NCI-H226 (cell line): ENCODE measurements at regions not wholly inside any gene's neighbourhood (a gene's known extent, or its start where the extent isn't known, plus 50 kb on each side); places are given as distances from the start of the nearest gene placed in this dataset.

ENCODE experiments used
- DNase-seq: peaks from one replicate; pipeline ENCODE4 v3.0.0-alpha.2; 2015

DNA sequence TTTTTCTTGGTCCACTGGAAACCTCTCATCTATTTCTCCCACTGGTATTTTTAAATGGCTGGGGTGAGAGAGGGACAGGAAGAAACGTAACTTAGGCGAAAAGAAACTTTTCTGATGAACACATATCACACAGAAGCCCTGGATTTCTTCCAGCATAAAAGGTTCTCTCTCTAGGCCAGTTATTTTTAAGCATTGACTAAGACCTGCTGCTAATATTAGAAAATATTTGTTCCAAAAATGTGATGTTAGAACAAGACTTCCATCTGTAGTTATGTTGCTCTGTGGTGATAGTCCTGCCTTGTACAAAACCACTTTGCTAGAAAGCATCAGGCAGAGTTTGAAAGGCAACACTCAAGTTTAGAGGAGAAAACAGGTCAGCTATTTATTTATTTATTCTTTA is 537.7 kb downstream of the MCTP2 start:
- no peak for DNase-seq

GRCh38 chr15:94770199-94770598 is 538.8 kb downstream of the MCTP2 start:
- no peak for DNase-seq

GRCh38 chr15:94777037-94777436 is 545.7 kb downstream of the MCTP2 start:
- DNase-seq = no peak

DNA sequence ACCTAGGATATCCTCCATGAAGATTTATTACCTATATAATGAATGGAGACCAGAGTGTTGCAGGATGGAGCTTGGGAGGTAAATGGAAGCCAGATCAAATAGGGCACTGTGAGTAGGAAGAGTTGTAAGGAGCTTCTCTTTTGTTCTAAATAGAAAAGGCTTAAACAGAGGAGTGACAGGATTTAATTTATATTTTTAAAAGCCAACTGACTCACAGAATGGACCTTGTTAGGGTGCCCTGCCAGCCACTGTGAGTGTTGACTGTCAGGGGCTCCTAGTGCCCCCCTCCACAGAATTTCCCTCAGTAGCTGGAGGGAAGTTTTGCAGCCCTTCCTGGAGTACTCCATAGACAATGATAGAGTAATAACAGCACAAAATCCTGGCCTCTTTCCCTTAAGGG is 547.5 kb downstream of the MCTP2 start:
- no peak for DNase-seq

DNA sequence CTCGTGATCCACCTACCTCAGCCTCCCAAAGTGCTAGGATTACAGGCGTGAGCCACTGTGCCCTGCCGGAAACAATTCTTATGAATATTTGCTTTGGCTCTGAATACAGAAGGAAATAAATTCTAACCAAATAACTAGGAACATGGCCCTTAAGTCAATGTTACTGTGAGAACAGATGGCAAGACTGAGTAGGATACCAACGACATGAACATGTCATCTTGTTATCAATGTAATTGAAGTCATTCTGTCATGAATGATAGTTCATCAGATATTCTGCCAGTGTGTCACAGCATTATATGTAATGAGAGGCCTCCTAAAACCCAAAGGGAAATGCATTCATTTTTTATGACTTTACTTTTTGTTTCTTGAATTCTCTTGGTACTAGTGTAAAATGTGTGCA is 548.8 kb downstream of the MCTP2 start:
- no peak for DNase-seq

GRCh38 chr15:94785091-94785490 is 553.7 kb downstream of the MCTP2 start:
- DNase-seq = no peak

GRCh38 chr15:94791008-94791407 is 559.6 kb downstream of the MCTP2 start:
- DNase-seq = no peak

DNA sequence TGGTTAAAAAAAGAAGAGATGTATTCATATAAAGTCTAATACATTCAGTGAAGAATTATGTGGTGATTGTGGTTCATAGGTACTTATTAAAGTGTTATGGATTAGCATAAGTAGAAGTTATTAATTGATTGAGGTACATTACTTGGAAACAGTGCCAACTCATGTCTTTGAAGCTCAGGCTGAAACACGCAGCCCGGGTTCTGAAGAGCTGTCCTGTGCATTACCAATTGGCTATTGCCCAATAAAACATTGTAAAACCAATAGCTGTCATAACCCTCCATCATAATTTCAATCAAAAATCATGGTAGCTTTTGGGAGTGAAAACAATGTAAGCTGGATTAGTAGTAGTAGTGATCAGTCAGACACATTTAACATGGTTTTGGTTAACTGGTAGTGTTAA is 560.1 kb downstream of the MCTP2 start:
- DNase-seq = no peak

GRCh38 chr15:94792196-94792595 is 560.8 kb downstream of the MCTP2 start:
- DNase-seq = peak; percentile 2

DNA sequence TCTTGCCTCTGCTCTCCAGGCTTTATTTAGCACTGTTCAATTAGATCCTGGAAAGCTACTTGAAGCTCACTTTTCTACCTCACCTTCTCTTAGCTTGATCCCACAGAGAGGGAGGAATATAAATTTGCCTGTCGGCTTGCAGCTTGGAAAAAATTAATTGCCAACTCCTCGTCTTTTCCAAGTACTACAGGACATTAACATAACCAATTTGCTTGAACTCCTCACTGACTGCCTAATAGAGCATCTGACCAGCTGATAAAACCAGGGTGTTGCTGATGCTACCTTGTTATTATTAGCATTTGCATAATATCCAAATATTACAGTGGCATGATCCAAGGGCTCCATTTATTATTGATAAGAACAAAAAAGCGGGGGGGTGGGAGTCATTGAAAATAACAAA is 561.8 kb downstream of the MCTP2 start:
- no peak for DNase-seq

DNA sequence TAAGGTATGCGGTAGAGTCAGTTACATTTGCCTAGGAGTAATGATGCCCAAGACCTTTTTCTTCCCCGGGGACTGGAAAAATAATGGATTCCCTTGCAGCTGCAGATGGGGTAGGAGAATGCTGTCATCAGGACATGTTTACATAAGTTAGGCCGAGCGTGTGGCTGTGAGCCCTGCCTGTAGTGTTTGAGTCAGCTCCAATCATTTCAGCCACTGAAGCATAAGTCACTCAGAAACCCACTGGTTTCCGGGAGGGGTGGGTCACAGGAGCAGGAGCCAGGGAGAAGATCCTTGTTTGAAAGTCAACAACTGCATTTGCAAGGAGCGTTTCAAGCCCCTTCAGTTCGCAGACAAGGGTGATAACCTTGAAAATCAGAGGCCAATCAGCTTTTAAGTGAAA is 562.3 kb downstream of the MCTP2 start:
- DNase-seq = no peak

- DNase-seq = no peak
Measured at GRCh38 chr15:94804613-94805012, 573.3 kb downstream of the MCTP2 start.

DNA sequence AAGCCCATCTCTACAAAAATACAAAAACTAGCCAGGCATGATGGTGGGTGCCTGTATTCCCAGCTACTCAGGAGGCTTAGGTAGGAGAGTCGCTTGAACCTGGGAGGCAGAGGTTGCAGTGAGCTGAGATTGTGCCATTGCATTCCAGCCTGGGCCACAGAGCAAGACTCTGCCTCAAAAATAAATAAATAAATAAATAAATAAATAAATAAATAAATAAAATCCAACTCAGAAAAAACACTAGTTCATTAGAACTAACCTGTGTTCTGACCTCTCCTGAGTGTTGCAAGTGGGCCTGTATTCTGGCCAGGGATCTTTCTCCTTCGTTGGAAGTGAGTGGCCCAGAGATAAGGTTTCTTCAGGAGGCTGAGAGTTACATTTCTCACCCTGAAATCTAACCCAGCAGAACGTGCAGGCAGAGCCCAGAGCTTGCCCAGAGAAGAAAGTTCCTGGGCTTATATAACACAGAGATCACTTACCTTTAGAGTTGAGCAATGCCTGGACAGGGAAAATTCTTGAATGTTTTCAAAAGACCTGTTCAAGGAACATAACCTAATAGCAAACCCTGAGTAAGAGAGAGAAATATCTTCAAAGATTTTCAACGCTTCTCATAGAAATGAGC is 583.9 kb downstream of the MCTP2 start:
- DNase-seq = no peak

GRCh38 chr15:94815914-94816313 is 584.6 kb downstream of the MCTP2 start:
- no peak for DNase-seq

DNA sequence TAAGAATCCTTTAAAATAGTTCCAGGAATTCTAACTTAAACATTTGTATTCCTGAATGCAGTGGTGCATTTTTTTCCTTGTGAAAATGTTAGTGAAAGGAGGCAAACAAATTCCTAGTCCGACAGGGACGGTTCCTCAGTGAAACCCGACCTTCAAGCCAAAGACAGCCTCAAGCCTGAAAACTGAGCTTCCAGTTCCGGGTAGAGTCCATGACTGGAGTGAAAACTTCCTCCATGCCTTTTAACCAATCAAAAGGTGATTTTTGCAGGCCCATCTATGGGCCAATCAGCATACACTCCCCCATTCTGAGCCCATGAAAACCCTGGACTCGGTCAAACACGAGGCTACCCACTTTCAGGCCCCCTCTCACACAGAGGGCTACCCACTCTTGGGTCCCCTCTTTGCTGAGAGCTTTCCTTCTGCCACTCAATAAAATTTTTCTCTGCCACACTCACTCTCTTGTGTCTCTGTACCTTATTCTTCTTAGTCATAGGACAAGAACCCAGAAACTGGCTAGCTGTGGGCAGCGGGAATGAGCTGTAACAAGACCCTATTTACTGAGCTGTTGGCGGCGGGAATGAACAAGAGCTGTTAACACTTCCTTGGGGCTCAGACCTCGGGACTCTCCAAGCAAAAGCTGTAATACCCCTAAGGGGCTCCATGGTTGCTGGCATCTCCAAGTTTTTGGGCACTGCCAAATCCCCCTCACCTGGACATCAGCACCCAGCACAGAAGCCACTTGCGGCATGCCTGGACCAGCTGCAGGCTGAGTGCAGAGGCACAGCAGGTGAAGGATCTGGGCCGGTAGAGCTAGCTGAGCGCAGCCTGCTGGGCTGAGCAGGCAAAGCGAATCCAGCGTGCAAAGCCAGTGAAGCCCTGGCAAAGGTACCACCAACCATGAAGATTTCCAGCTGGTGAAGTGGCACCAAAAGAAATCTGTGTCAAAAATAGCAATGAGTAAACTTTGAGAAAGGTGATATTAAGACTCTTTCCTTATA is 598.8 kb downstream of the MCTP2 start:
- DNase-seq = no peak

GRCh38 chr15:94834000-94834399 is 602.6 kb downstream of the MCTP2 start:
- DNase-seq = no peak

DNA sequence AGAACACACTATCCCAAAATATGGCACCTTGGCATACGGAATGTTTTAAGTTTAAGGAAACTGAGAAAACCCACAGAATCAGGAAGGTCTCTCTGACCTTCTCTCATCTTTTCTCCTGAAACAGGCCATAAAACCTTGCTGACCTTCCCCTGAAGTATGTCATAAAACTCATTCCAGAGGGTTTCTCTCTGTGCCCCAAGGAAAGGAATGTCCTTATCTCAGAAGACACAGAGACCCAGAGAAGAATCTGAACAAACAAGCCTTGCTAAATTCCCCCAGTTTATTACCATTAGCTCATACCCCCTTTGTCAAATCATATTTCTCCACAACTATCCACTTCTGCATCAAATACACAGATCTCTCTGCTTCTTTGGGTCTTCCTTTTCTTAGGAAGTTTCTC is 603.1 kb downstream of the MCTP2 start:
- DNase-seq = no peak

DNA sequence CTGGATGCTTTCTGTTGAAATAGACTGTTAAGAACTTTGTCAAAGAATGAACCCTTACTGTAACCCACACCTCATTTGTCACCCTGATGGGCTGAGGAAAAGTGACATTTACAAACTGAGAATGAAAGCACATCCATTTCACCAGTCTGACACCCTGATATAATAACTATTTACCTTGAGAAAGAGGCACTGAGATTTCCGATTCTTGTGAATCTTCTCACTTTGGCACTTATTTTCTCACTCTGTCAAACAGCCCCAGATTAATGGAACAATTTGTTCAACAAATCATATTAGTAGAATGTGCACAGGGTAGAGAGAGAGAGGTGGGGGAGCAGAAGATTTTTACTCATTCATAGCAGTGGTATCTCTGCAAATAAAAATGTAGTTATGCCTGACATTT is 606.9 kb downstream of the MCTP2 start:
- DNase-seq = no peak

DNA sequence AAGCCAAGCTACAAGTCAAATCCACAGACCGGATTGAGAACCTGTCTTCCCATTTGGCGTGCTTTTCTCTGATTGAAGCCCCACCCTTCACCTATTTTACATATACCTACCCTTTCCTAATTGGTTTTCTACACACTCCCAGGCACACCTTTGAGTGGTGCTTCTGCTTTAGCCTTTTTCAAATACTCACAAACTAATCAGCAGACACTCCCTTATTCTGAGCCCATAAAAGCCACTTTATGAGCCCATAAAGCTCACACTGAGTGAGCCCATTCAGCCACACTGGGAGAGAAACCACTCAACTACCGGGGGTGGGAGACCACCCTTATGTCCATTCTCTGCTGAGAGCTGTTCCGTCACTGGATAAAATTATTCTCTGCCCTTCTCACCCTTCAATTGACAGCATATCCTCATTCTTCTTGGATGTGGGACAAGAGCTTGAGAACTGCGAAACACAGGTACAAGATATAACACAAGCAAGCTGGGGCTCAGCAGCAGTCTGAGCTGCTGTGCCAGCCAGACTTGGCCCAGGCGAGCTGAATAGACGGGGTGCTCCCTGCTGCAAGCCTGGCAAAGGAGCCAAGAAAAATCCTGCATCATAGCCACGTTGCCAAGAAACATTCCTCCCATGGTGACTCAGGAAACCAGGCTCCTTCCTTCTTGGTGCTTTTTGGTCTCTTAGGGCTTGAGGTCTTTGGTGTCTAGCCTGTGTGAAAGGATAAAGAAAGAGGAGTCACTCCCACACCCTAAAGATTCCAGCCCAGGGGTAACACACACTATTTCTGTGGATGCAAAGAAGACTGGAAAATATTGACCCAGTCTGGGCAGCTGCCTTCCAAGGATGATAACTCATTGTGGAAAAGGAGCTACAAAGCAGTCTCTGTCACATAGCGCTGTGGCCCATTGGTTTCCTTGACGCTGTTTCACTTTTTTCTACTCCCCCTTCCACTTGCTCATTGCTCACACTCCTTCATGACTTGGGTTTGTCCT is 609.7 kb downstream of the MCTP2 start:
- peak; percentile 46 for DNase-seq

GRCh38 chr15:94843060-94843459 is 611.7 kb downstream of the MCTP2 start:
- no peak for DNase-seq

GRCh38 chr15:94844198-94844537 is 612.8 kb downstream of the MCTP2 start:
- no peak for DNase-seq

DNA sequence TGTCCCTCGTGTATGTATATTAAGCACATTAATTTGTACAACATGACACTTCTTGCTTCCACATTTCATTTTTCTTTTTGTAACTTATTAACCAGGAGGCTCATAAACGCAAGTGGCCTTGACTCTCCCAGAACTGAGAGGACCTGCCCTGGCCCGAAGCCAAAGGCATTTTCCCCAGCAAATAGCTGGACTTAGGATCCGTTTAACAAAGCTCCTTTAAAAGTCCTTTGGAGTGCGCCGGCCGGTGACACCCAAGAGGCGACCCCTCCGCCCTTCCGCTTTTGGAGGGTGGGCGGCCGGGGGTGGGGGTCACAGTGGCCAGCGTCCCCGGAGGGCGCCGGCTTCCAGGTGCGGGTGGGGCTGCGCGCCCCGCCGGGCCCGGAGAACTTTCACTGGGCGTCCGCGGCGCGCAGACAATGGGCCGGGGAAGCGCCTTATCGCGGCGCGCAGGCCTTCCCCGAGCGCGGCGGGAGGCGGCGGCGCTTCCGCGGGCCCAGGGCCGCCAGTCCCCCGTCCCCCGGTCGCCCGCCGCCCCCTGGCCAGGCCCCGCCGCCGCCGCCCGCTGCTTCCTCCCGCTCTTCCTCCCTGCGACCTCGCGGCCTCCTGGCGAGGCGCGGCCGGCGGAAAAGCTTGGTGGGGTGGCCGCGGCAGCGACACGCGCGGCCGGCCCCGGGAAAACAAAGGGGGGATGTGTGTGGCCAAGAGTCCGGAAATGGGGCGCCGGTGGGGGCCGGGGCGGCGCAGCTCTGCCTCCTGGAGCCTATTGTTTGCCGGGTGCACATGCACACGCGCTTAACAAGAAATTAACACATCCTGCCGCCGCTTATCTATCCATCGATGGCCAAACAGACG is 613.4 kb downstream of the MCTP2 start:
- DNase-seq = no peak
